ENCODE measurements at regions not wholly inside any gene's neighbourhood (a gene's known extent, or its start where the extent isn't known, plus 50 kb on each side); places are given as distances from the start of the nearest gene placed in this dataset.
"Not testable (repeated sequence)": the region's sequence is repeated elsewhere in the genome, so short reads cannot be mapped to it uniquely, and the experiment has no call there.

DNA sequence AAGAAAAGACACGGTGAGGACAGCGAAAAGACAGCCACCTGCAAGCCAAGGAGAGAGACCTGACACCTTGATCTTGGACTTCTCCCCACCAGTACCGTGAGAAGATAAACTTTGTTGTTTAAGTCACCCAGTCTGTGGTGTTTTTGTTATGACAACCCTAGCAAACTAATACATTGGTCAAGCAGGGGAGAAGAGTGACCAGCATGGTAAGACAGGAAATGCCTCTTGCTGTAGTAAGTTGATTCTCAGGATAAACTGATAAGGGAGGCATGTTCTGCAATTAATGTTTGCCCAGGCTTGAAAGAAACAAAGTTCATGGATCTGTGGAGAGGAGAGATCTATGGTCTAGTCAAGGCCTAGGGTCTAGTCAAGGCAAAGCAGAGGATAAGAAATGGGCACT, 801.2 kb downstream of the MAT2B start:
- H3K9me3 ChIP-seq, result no peaks in the 10 kb centered on the region
- no peaks in the 10 kb centered on the region for H3K27me3 ChIP-seq
- H3K36me3 ChIP-seq, result no peaks in the 10 kb centered on the region
- no peaks in the 10 kb centered on the region for H3K4me1 ChIP-seq
- no peak for DNase-seq
- H3K27ac ChIP-seq, result no peak overlapping the region
- no peak overlapping the region for H3K4me3 ChIP-seq
- intact Hi-C loops (cut with DNase I; ENCODE audit: low total_unique reads), result no loop called here
- TF ChIP-seq, protein P1, sequence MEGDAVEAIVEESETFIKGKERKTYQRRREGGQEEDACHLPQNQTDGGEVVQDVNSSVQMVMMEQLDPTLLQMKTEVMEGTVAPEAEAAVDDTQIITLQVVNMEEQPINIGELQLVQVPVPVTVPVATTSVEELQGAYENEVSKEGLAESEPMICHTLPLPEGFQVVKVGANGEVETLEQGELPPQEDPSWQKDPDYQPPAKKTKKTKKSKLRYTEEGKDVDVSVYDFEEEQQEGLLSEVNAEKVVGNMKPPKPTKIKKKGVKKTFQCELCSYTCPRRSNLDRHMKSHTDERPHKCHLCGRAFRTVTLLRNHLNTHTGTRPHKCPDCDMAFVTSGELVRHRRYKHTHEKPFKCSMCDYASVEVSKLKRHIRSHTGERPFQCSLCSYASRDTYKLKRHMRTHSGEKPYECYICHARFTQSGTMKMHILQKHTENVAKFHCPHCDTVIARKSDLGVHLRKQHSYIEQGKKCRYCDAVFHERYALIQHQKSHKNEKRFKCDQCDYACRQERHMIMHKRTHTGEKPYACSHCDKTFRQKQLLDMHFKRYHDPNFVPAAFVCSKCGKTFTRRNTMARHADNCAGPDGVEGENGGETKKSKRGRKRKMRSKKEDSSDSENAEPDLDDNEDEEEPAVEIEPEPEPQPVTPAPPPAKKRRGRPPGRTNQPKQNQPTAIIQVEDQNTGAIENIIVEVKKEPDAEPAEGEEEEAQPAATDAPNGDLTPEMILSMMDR (IDR thresholded peaks at IDR 0.05), result no peak

DNA sequence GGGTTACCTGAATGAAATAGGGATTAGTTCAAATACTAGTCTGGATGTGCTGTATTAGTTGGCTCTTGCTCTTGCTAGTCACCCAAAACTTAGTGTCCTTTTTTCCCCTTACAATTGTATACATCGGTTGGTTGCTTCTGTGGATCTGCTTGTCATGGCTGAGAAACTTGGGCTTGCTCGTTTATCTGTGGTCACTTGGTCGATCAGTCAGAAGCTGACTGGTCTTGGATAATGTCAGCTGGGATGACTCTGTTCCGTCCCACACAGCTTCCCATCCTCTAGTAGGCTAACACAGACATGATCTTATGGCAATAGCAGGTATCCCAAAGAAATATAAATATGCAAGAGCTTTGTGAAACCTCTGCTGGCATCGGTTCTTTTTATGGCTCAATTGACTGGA, 807.4 kb downstream of the MAT2B start:
- DNase-seq, result no peak
- Histone ChIP-seq H3K4me3 (no peak overlapping the region), H3K27ac (no peak overlapping the region), H3K27me3 (no peaks in the 10 kb centered on the region), H3K4me1 (no peaks in the 10 kb centered on the region), H3K9me3 (no peaks in the 10 kb centered on the region), H3K36me3 (no peaks in the 10 kb centered on the region)
- intact Hi-C loops (cut with DNase I; ENCODE audit: low total_unique reads), result no loop called here
- TF ChIP-seq, protein P1 (IDR thresholded peaks at IDR 0.05), result no peak

- Histone ChIP-seq H3K27me3 (no peaks in the 10 kb centered on the region), H3K4me1 (no peaks in the 10 kb centered on the region), H3K9me3 (no peaks in the 10 kb centered on the region), H3K4me3 (no peak overlapping the region), H3K27ac (no peak overlapping the region), H3K36me3 (no peaks in the 10 kb centered on the region)
- no peak for DNase-seq
- TF ChIP-seq, protein P1 (IDR thresholded peaks at IDR 0.05), result no peak
- intact Hi-C loops (cut with DNase I; ENCODE audit: low total_unique reads), result no loop called here
Measured at GRCh38 chr5:164317676-164318075, 812.3 kb downstream of the MAT2B start.

GRCh38 chr5:164319161-164319560, 813.7 kb downstream of the MAT2B start:
- TF ChIP-seq, protein P1 (IDR thresholded peaks at IDR 0.05), result no peak
- Histone ChIP-seq H3K36me3 (no peaks in the 10 kb centered on the region), H3K27me3 (no peaks in the 10 kb centered on the region), H3K27ac (no peak overlapping the region), H3K9me3 (no peaks in the 10 kb centered on the region), H3K4me3 (no peak overlapping the region), H3K4me1 (no peaks in the 10 kb centered on the region)
- intact Hi-C loops (cut with DNase I; ENCODE audit: low total_unique reads), result no loop called here
- no peak for DNase-seq

DNA sequence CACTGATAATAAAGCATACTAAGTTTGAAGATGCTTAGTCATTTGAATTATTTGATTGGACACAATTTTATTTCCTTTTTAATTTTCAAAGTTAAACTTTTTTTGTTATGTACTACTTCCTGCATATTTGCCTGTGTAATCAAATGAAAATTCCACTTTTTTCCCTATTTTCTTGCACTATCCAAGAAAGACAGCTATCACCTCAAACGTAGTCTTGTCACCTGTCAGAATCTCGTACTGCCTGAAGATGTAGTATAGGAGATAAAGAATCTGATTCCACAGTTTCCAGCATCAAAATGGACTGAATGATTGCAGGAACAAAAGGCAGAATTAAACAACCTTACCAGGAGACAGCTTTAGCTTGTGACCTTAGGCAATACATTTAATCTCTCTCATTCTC, 818.8 kb downstream of the MAT2B start:
- Histone ChIP-seq H3K9me3 (peaks cover 0 to 11% (median 9%) of the 10 kb centered on the region in 3 donors), H3K4me1 (no peaks in the 10 kb centered on the region), H3K36me3 (no peaks in the 10 kb centered on the region), H3K27ac (no peak overlapping the region), H3K4me3 (no peak overlapping the region), H3K27me3 (no peaks in the 10 kb centered on the region)
- TF ChIP-seq, protein P1 (IDR thresholded peaks at IDR 0.05), result no peak
- intact Hi-C loops (cut with DNase I; ENCODE audit: low total_unique reads), result no loop called here
- no peak for DNase-seq

- H3K27me3 ChIP-seq, result no peaks in the 10 kb centered on the region
- intact Hi-C loops (cut with DNase I; ENCODE audit: low total_unique reads), result no loop called here
- H3K36me3 ChIP-seq, result no peaks in the 10 kb centered on the region
- TF ChIP-seq, protein P1 (IDR thresholded peaks at IDR 0.05), result no peak
- H3K9me3 ChIP-seq, result peaks cover 0 to 11% (median 9%) of the 10 kb centered on the region in 3 donors
- no peak overlapping the region for H3K27ac ChIP-seq
- no peaks in the 10 kb centered on the region for H3K4me1 ChIP-seq
- no peak overlapping the region for H3K4me3 ChIP-seq
- no peak for DNase-seq
Measured at GRCh38 chr5:164326219-164326618, 820.8 kb downstream of the MAT2B start.

GRCh38 chr5:164327166-164327565, 821.7 kb downstream of the MAT2B start:
- not testable (repeated sequence) for DNase-seq, H3K4me3 ChIP-seq, H3K4me1 ChIP-seq

More at GRCh38 chr5:164327166-164327565, 821.7 kb downstream of the MAT2B start:
- H3K9me3 ChIP-seq, result peaks cover 0 to 11% (median 9%) of the 10 kb centered on the region in 3 donors
- H3K27me3 ChIP-seq; intact Hi-C loops (cut with DNase I; ENCODE audit: low total_unique reads); H3K27ac ChIP-seq; H3K36me3 ChIP-seq: not testable (repeated sequence)

All from tibial artery (tissue), 4 donors.